ENCODE measurements at regions not wholly inside any gene's neighbourhood (a gene's known extent, or its start where the extent isn't known, plus 50 kb on each side); places are given as distances from the start of the nearest gene placed in this dataset.

GRCh38 chr1:83515578-83516154, 483.3 kb downstream of the TTLL7 start:
- TF ChIP-seq CTCF (IDR thresholded peaks at IDR 0.05; ENCODE audit: low read depth, low read length, missing control alignments), result no peak
- no peak for DNase-seq (ENCODE audit: low read depth)
- no peak overlapping the region for H3K4me3 ChIP-seq (ENCODE audit: low read depth, low read length)

DNA sequence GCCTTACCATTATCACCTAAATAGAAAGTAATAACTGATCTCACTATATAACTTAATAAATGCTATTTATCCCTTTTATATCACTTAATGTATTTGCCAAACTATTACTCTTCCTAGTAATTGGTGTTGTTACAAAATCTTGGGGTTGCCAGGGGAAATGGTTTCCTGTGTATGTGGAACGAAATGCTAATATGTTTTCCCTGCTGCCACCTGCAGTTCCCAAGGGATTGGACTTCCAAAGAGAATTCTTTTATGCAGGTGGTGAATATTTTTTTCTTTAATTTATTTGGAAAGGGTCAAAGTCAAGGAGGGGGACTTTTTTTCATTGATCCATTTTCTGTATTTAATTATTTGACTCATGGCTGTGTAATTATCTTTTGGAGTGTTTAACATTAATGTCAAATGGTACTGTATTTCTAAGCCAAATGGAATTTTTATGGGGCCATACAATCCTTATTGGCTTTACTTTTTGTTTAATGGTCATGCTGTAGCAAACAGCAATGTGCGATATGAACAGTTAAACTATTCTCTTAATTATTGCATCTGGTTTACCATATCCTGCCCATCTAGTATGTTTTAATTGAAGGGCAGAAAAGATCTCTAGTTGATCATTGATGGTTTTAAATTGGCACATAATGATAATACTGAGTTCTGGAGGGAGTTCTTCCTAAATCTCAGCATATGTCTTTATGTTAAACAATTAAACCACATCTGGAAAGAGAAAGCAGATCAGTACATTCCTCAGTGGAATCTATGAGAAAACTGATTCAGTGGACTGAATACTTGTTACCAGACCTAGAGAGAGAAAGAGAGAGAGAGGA, 486.3 kb downstream of the TTLL7 start:
- DNase-seq (ENCODE audit: low read depth), result no peak
- no peak overlapping the region for H3K4me3 ChIP-seq (ENCODE audit: low read depth, low read length)
- TF ChIP-seq CTCF (IDR thresholded peaks at IDR 0.05; ENCODE audit: low read depth, low read length, missing control alignments), result no peak

- no peak for DNase-seq (ENCODE audit: low read depth)
- H3K4me3 ChIP-seq (ENCODE audit: low read depth, low read length), result no peak overlapping the region
- no peak for TF ChIP-seq CTCF (IDR thresholded peaks at IDR 0.05; ENCODE audit: low read depth, low read length, missing control alignments)
Measured at GRCh38 chr1:83511146-83511726, 487.7 kb downstream of the TTLL7 start.

DNA sequence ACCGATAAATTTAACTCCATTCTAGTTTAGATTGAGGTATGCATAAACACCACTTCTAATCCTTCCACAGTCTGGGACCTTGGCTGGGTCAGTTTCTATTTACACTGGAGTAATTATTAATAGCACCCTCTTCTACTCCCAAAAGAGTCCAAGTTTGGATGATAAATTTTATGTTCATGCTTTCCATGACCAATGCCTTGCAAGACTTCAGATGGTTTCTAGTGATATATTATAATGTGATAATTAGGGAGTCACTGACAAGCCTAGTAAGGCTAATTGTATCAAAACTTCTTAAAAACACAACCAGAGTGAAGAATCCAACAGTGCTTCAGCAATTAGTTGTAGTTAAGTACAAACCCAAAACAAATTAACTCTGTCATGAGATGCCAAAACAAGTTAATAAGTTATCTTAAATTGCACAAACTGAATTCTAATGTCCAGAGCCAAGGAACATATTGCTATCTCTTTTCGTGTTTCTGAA, 489.6 kb downstream of the TTLL7 start:
- no peak for TF ChIP-seq CTCF (IDR thresholded peaks at IDR 0.05; ENCODE audit: low read depth, low read length, missing control alignments)
- DNase-seq (ENCODE audit: low read depth), result no peak

GRCh38 chr1:83508485-83509151, 490.3 kb downstream of the TTLL7 start:
- DNase-seq (ENCODE audit: low read depth), result peak; percentile 84
- H3K4me3 ChIP-seq (ENCODE audit: low read depth, low read length), result no peak overlapping the region

More for the DNA sequence above, 489.6 kb downstream of the TTLL7 start:
- H3K4me3 ChIP-seq (ENCODE audit: low read depth, low read length), result no peak overlapping the region

DNA sequence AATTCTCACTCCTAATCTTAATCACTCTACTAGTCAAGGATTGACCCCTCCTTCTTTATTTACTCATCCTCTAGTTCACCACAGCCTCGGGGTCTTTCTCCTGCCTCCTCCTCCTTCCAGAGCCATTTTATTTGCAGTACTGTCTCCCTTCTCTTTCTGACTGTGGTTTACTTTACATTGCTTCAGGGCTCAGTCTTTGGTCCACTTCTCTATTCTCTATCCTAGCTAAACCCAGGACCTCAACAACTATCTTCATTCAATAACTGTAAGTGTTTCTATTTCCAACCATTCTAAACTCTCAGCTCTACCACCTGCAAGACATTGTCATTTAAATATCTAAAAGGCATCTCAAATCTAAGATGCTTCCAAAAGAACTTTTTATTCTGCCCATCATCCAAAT, 493.8 kb downstream of the TTLL7 start:
- no peak for TF ChIP-seq CTCF (IDR thresholded peaks at IDR 0.05; ENCODE audit: low read depth, low read length, missing control alignments)
- no peak overlapping the region for H3K4me3 ChIP-seq (ENCODE audit: low read depth, low read length)
- DNase-seq (ENCODE audit: low read depth), result no peak

More at GRCh38 chr1:83508485-83509151, 490.3 kb downstream of the TTLL7 start:
- TF ChIP-seq CTCF (IDR thresholded peaks at IDR 0.05; ENCODE audit: low read depth, low read length, missing control alignments), result no peak

Data from GM12864 (cell line).